HG03066 (cell line): ENCODE measurements at regions not wholly inside any gene's neighbourhood (a gene's known extent, or its start where the extent isn't known, plus 50 kb on each side); places are given as distances from the start of the nearest gene placed in this dataset.
"Not testable (repeated sequence)": the region's sequence is repeated elsewhere in the genome, so short reads cannot be mapped to it uniquely, and the experiment has no call there.

Source experiments
- ATAC-seq: cut with Tn5 transposase; IDR thresholded peaks from one replicate; pipeline ENCODE4 v1.9.1; 2021; ENCODE audit warnings: low read depth; ENCODE audit not compliant: unreplicated experiment

- not testable (repeated sequence) for ATAC-seq
These were observed 242.9 kb upstream of the FRG1 start for GRCh38 chr4:189697675-189698245.

- not testable (repeated sequence) for ATAC-seq
These were observed 237.7 kb upstream of the FRG1 start for GRCh38 chr4:189703000-189703399.

GRCh38 chr4:189706821-189707220 lies 233.9 kb upstream of the FRG1 start:
- not testable (repeated sequence) for ATAC-seq

GRCh38 chr4:189707227-189707626 lies 233.4 kb upstream of the FRG1 start:
- ATAC-seq: not testable (repeated sequence)

GRCh38 chr4:189711956-189712355 lies 228.7 kb upstream of the FRG1 start:
- not testable (repeated sequence) for ATAC-seq

GRCh38 chr4:189721016-189721993 lies 219.4 kb upstream of the FRG1 start:
- not testable (repeated sequence) for ATAC-seq

GRCh38 chr4:189722324-189723003 lies 218.2 kb upstream of the FRG1 start:
- ATAC-seq: not testable (repeated sequence)

- not testable (repeated sequence) for ATAC-seq
These were observed 212.6 kb upstream of the FRG1 start for GRCh38 chr4:189727982-189728638.

GRCh38 chr4:189731989-189732388 lies 208.7 kb upstream of the FRG1 start:
- ATAC-seq: not testable (repeated sequence)

- not testable (repeated sequence) for ATAC-seq
These were observed 207.2 kb upstream of the FRG1 start for GRCh38 chr4:189733507-189733906.

- not testable (repeated sequence) for ATAC-seq
These were observed 205.9 kb upstream of the FRG1 start for GRCh38 chr4:189734648-189735267.

- not testable (repeated sequence) for ATAC-seq
These were observed 204.0 kb upstream of the FRG1 start for GRCh38 chr4:189736656-189737055.

GRCh38 chr4:189740118-189740517 lies 200.6 kb upstream of the FRG1 start:
- ATAC-seq: not testable (repeated sequence)

GRCh38 chr4:189740873-189741272 lies 199.8 kb upstream of the FRG1 start:
- ATAC-seq: no peak

GRCh38 chr4:189753092-189753491 lies 187.6 kb upstream of the FRG1 start:
- ATAC-seq: not testable (repeated sequence)

- ATAC-seq: no peak
These were observed 177.1 kb upstream of the FRG1 start for GRCh38 chr4:189763583-189763982.

- ATAC-seq: no peak
These were observed 175.4 kb upstream of the FRG1 start for GRCh38 chr4:189765301-189765700.

- ATAC-seq: no peak
These were observed 174.9 kb upstream of the FRG1 start for GRCh38 chr4:189765736-189766135.

- no peak for ATAC-seq
These were observed 172.7 kb upstream of the FRG1 start for GRCh38 chr4:189767941-189768340.

GRCh38 chr4:189769131-189769530 lies 171.5 kb upstream of the FRG1 start:
- ATAC-seq: no peak
